GM21529 (cell line): ENCODE measurements at regions not wholly inside any gene's neighbourhood (a gene's known extent, or its start where the extent isn't known, plus 50 kb on each side); places are given as distances from the start of the nearest gene placed in this dataset.
"Not testable (repeated sequence)": the region's sequence is repeated elsewhere in the genome, so short reads cannot be mapped to it uniquely, and the experiment has no call there.

Experiments used
- ATAC-seq: cut with Tn5 transposase; IDR thresholded peaks from one replicate; pipeline ENCODE4 v1.9.1; 2021; ENCODE audit not compliant: unreplicated experiment

- ATAC-seq: no peak
Measured at GRCh38 chr7:67463983-67464382, 467.4 kb downstream of the TYW1 start.

- no peak for ATAC-seq
Measured at GRCh38 chr7:67466109-67466508, 469.5 kb downstream of the TYW1 start.

- ATAC-seq: no peak
Measured at GRCh38 chr7:67470256-67470751, 473.7 kb downstream of the TYW1 start.

- ATAC-seq: no peak
Measured at GRCh38 chr7:67475293-67475692, 478.7 kb downstream of the TYW1 start.

GRCh38 chr7:67478066-67478465 is 481.4 kb downstream of the TYW1 start:
- no peak for ATAC-seq

GRCh38 chr7:67484244-67484751 is 487.7 kb downstream of the TYW1 start:
- ATAC-seq: no peak

- no peak for ATAC-seq
Measured at GRCh38 chr7:67486401-67486800, 489.8 kb downstream of the TYW1 start.

- no peak for ATAC-seq
Measured at GRCh38 chr7:67487316-67487715, 490.7 kb downstream of the TYW1 start.

- no peak for ATAC-seq
Measured at GRCh38 chr7:67489881-67490280, 493.2 kb downstream of the TYW1 start.

- no peak for ATAC-seq
Measured at GRCh38 chr7:67493366-67493765, 496.7 kb downstream of the TYW1 start.

GRCh38 chr7:67496589-67496988 is 500.0 kb downstream of the TYW1 start:
- no peak for ATAC-seq

- ATAC-seq: not testable (repeated sequence)
Measured at GRCh38 chr7:67497914-67498313, 501.3 kb downstream of the TYW1 start.

- no peak for ATAC-seq
Measured at GRCh38 chr7:67502929-67503328, 506.3 kb downstream of the TYW1 start.

- ATAC-seq: no peak
Measured at GRCh38 chr7:67505449-67505848, 508.8 kb downstream of the TYW1 start.

GRCh38 chr7:67512481-67512880 is 515.8 kb downstream of the TYW1 start:
- ATAC-seq: no peak

- no peak for ATAC-seq
Measured at GRCh38 chr7:67518580-67518979, 521.9 kb downstream of the TYW1 start.

- no peak for ATAC-seq
Measured at GRCh38 chr7:67519171-67519570, 522.5 kb downstream of the TYW1 start.

GRCh38 chr7:67522504-67522903 is 525.9 kb downstream of the TYW1 start:
- ATAC-seq: no peak

GRCh38 chr7:67523713-67524112 is 527.1 kb downstream of the TYW1 start:
- no peak for ATAC-seq

GRCh38 chr7:67525588-67525987 is 529.0 kb downstream of the TYW1 start:
- ATAC-seq: no peak

- no peak for ATAC-seq
Measured at GRCh38 chr7:67535241-67535989, 538.8 kb downstream of the TYW1 start.

- no peak for ATAC-seq
Measured at GRCh38 chr7:67542916-67543315, 546.3 kb downstream of the TYW1 start.
